Spleen (tissue), 7 donors: ENCODE measurements at regions not wholly inside any gene's neighbourhood (a gene's known extent, or its start where the extent isn't known, plus 50 kb on each side); places are given as distances from the start of the nearest gene placed in this dataset.

Source experiments
- CTCF ChIP-seq, 11 experiments: fragments of 200-600 bp in 7 of 11; fragments of 450-650 bp in 4 of 11; sonication (generic) in 4 of 11; IDR thresholded peaks in 8 of 11; conservative IDR thresholded peaks in 3 of 11; 1 replicate in 7 of 11; 2 replicates in 4 of 11; pipeline versions ENCODE4 v1.4.0 to v1.8.0; 2016 to 2021; ENCODE audit warnings: antibody characterized with exemption in 11 of 11, inconsistent platforms in 4 of 11, mild to moderate bottlenecking in 1 of 11
- POLR2A ChIP-seq, 3 donors: fragments of 450-650 bp; IDR thresholded peaks; one replicate each; pipeline ENCODE4 v1.5.1; 2017; ENCODE audit warnings: antibody characterized with exemption in 3 of 3, mild to moderate bottlenecking in 1 of 3
- POLR2AphosphoS5 ChIP-seq, 3 donors: sonication (generic); formaldehyde crosslinking; IDR thresholded peaks; one replicate each; pipeline ENCODE4 v1.5.1; 2017; ENCODE audit warnings: antibody characterized with exemption in 3 of 3
- donor health status: DM: no; HTN: no; CAD: no; lungs with moderate emphysema.
- donor health status: DM: no; HTN: no; CAD: no.
- donor health status: DM: no; HTN: no; CAD: no.

GRCh38 chr6:66599541-66599940 lies 892.5 kb upstream of the EYS start:
- TF ChIP-seq CTCF (IDR thresholded peaks at IDR 0.05 in 8 of 11, conservative IDR thresholded peaks at IDR 0.05 in 3 of 11) = no peak
- no peak for TF ChIP-seq POLR2AphosphoS5 (IDR thresholded peaks at IDR 0.05)
- TF ChIP-seq POLR2A (IDR thresholded peaks at IDR 0.05) = no peak
